GM18520 (cell line): ENCODE measurements at regions not wholly inside any gene's neighbourhood (a gene's known extent, or its start where the extent isn't known, plus 50 kb on each side); places are given as distances from the start of the nearest gene placed in this dataset.
"Not testable (repeated sequence)": the region's sequence is repeated elsewhere in the genome, so short reads cannot be mapped to it uniquely, and the experiment has no call there.

Experiments
- ATAC-seq: cut with Tn5 transposase; IDR thresholded peaks from one replicate; pipeline ENCODE4 v1.9.1; 2021; ENCODE audit not compliant: unreplicated experiment

GRCh38 chr13:44147648-44148047, 226.0 kb upstream of the SERP2 start:
- ATAC-seq, result no peak

DNA sequence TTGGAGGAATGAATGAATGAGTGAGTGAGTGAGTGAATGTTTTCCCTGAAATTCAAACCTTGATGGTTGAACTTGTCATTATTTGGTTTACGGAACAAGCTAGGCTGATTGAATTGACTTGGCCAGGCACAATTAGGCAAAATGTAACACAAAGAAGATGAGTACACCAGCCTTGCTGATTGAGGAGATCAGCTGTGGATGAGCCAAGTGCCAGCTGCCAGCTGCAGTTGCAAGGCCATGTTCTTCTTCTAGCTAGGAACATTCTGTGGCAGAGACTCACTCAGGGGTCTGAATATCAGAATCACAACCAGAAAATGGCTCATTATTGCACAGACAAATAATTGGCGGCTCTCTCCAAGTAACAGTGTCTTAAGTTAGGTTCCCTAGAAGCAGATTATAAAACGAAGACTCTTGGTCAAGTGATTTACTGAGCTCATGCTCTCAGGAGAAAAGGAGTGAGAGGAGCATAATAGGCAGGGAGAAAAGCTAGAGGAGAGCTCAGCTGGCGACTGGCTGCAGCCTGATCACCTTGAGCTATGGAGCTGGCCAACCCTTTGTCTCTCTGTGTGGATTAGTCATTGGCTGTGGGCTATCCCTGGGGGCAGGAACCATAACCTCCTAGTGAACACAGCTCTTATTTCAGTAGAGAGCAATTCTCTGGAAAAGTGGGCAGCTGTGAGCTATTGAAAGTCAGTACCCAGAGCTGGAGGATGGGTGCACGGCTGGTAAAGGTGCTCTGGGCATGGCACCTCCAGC, 225.3 kb upstream of the SERP2 start:
- ATAC-seq, result no peak

DNA sequence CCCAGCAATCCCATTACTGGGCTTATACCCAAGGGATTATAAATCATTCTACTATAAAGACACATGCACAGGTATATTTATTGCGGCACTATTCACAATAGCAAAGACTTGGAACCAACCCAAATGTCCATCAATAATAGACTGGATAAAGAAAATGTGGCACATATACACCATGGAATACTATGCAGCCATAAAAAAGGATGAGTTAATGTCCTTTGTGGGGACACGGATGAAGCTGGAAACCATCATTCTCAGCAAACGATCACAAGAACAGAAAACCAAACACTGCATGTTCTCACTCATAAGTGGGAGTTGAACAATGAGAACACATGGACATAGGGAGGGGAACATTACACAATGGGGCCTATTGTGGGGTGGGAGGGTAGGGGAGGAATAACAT, 224.4 kb upstream of the SERP2 start:
- not testable (repeated sequence) for ATAC-seq

DNA sequence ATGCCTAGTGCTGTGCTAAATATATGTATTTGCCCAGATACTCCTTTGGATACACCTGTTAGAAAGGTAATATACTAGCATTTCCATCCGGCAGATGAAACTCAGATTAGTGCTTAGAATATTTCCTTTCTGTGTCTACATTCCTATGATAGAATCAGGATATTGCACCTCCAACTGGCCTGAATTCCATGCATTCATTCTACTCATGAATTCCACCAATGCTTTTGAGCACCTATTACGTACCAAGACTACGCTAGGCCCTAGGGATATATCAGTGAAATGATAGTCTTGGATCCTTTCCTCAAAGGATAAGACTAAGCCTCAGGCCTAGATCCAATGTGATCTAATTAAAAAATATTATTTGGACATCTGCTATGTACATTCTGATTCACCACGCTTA, 223.8 kb upstream of the SERP2 start:
- ATAC-seq, result no peak

GRCh38 chr13:44151474-44151873, 222.2 kb upstream of the SERP2 start:
- ATAC-seq, result no peak

- ATAC-seq, result no peak
These were observed 220.1 kb upstream of the SERP2 start for GRCh38 chr13:44153496-44153895.

GRCh38 chr13:44155422-44156293, 218.0 kb upstream of the SERP2 start:
- no peak for ATAC-seq

GRCh38 chr13:44156294-44156658, 217.3 kb upstream of the SERP2 start:
- ATAC-seq, result no peak

- ATAC-seq, result no peak
These were observed 216.0 kb upstream of the SERP2 start for GRCh38 chr13:44157606-44158005.

GRCh38 chr13:44158098-44158521, 215.5 kb upstream of the SERP2 start:
- no peak for ATAC-seq

- no peak for ATAC-seq
These were observed 214.6 kb upstream of the SERP2 start for GRCh38 chr13:44158881-44159632.

DNA sequence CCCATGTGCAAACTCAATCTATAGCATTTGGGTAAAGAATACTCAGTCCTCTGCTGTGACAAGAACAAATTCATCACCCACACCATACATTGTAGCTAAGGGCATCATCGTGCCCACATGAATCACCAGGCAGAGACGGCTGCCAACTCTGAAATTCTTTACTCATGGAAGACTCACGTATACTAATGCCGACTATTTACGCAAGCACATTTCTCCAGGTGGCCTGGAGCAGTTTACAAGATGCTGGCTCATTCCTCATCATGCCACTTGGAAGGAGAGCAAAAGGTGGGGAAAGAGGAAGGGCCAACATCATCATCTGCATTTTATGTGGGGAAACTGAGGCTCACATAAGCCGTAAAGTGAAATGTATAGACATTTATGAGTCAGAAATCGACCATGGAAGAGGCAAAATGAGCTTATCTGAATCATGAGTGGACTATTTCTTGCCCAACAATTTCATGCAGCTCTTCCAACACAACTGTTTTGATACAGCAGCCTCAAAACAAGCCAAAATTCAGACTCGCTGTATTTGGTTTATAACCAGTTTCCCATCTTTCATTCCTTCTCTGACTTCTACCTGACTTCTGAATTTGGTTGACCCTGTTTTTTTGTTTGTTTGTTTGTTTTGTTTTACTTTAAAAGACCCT, 213.9 kb upstream of the SERP2 start:
- ATAC-seq, result no peak

GRCh38 chr13:44160591-44161191, 212.9 kb upstream of the SERP2 start:
- ATAC-seq, result no peak

DNA sequence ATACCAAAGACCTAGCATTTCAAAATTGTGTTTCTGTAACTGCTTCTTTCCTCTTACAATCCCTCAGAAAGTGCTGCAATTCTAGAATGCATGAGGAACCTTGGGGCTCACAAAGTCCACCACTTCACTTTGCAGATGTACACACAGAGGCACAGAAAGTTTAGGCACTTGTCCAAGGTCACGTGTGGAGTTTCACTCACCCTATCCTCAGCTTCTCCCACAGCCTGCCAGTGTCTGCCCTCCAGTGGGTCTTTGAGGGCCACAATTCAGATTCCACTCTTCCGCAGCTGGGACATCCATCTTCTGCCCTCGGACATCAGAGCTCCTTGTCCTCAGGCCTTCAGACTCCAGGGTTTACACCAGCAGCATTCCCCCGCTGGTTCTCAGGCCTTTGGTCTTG, 210.5 kb upstream of the SERP2 start:
- no peak for ATAC-seq

- no peak for ATAC-seq
These were observed 208.3 kb upstream of the SERP2 start for GRCh38 chr13:44165221-44165888.

DNA sequence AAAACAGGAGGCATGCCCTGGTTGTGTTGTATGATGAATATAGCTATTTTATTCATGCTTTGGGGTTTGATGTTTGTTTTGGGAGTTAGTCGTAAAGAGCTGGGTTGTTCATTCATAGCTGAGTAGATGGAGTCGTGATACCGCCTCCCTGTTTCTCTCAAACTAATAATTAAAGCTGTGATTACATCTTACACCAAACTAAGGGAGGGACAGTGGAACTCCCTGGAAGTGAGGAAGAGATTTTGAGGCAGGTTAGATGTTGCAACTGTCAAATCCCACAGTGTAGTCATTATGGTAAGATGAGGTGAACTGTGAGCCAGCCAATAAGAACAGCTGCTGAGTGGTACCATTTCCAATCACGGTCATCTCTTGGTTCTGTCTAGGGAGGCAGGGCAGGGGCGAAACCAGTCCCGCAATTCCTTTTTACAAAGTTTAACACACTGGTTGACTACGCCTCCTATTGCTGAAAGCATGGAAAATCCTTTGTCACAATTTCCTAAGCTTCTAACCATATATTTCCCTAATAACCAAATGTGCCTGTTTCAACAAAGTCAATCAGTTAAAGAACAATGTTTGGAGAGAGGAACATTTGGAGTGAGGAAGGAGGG, 207.6 kb upstream of the SERP2 start:
- ATAC-seq, result no peak

DNA sequence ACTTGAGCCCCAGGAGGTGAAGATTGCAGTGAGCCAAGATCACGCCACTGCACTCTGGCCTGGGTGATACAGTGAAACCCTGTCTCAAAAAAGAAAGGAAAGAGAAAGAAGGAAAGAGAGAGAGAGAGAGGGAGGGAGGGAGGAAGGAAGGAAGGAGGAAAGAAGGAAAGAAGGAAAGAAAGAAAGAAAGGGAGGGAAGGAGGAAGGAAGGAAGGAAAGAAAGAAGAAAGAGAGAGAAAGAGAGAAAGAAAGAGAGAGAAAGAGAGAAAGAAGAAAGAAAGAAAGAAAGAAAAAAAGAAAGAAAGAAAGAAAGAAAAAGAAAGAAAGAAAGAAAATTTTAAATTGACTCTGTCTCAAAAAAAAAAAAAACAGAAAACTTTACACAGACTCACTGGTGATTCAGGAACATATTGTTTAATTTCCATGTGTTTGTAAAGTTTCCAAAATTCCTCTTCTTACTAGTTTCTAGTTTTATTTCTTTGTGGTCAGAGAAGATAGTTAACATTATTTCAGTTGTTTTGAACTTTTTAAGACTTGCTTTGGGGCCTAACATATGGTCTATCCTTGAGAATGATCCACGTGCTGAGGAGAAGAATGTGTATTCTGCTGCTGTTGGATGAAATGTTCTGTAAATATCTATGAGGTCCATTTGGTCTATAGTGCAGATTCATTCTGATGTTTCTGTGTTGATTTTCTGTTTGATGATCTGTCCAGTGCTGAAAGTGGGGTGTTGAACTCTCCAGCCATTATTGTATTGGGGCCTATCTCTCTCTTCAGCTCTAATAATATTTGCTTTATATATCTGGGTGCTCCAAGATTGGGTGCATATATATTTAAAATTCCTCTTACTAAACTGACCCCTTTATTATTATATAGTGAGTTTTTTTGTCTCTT, 204.4 kb upstream of the SERP2 start:
- ATAC-seq, result no peak

DNA sequence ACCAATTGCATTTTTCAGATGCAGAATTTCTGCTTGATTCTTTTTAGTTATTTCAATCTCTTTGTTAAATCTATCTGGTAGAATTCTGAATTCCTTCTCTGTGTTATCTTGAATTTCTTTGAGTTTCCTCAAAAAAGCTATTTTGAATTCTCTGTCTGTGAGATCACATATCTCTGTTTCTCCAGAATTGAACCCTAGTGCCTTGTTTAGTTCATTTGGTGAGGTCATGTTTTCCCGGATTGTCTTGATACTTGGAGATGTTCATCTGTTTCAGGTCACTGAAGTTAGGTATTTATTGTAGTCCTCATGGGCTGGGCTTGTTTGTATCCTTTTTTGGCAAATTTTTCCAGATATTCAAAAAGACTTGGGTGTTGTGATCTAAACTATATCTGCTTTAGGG, 202.9 kb upstream of the SERP2 start:
- ATAC-seq, result no peak

GRCh38 chr13:44171156-44171555, 202.5 kb upstream of the SERP2 start:
- no peak for ATAC-seq
